ENCODE measurements at regions not wholly inside any gene's neighbourhood (a gene's known extent, or its start where the extent isn't known, plus 50 kb on each side); places are given as distances from the start of the nearest gene placed in this dataset.

GRCh38 chr2:18083806-18084205 is 205.3 kb downstream of the KCNS3 start:
- TF ChIP-seq ZFP3 (CRISPR knock-in tag; IDR thresholded peaks at IDR 0.05) (no peak), ZNF8 (CRISPR knock-in tag; IDR thresholded peaks at IDR 0.05) (no peak), ZFP30 (CRISPR knock-in tag; IDR thresholded peaks at IDR 0.05) (no peak)
- ATAC-seq = no peak

DNA sequence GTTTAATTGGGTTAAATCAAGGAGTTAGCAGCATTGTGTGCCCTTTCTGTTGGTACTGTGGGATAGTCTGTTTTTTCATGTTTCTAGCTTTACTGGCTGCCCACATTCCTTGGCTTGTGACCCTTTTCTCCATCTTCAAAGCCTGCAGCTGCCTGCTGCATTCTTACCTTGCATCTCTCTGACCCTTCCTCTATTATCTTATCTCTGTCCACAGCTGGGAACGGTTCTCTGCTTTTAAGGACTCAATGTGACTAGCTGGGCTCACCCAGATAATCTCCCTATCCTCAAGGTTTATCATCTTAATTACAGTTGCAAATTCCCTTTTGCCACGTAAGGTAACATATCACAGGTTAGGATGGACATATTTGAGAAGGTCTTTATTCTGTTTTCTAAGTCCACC is 199.7 kb downstream of the KCNS3 start:
- ATAC-seq = no peak
- no peak for TF ChIP-seq ZNF70 (CRISPR knock-in tag; IDR thresholded peaks at IDR 0.05)
- TF ChIP-seq SNAI2 (CRISPR knock-in tag; IDR thresholded peaks at IDR 0.05) = no peak
- no peak for TF ChIP-seq ZNF565 (CRISPR knock-in tag; conservative IDR thresholded peaks at IDR 0.05; ENCODE audit: low read depth)
- no peak for TF ChIP-seq RARB (CRISPR knock-in tag; IDR thresholded peaks at IDR 0.05)

- no peak for TF ChIP-seq TCF4 (CRISPR knock-in tag; IDR thresholded peaks at IDR 0.05; ENCODE audit: borderline replicate concordance)
- no peak for TF ChIP-seq OSR1 (CRISPR knock-in tag; IDR thresholded peaks at IDR 0.05)
- no peak for TF ChIP-seq ZFP3 (CRISPR knock-in tag; IDR thresholded peaks at IDR 0.05)
- TF ChIP-seq ZNF8 (CRISPR knock-in tag; IDR thresholded peaks at IDR 0.05) = no peak
- TF ChIP-seq TOX (CRISPR knock-in tag; IDR thresholded peaks at IDR 0.05; ENCODE audit: borderline replicate concordance) = no peak
- TF ChIP-seq ZNF565 (CRISPR knock-in tag; conservative IDR thresholded peaks at IDR 0.05; ENCODE audit: low read depth) = no peak
- no peak for TF ChIP-seq ZFP30 (CRISPR knock-in tag; IDR thresholded peaks at IDR 0.05)
- no peak for TF ChIP-seq TSHZ2 (CRISPR knock-in tag; IDR thresholded peaks at IDR 0.05)
- no peak for TF ChIP-seq GLIS3 (CRISPR knock-in tag; IDR thresholded peaks at IDR 0.05)
- no peak for TF ChIP-seq RARB (CRISPR knock-in tag; IDR thresholded peaks at IDR 0.05)
- TF ChIP-seq SNAI2 (CRISPR knock-in tag; IDR thresholded peaks at IDR 0.05) = no peak
- TF ChIP-seq, protein P1, sequence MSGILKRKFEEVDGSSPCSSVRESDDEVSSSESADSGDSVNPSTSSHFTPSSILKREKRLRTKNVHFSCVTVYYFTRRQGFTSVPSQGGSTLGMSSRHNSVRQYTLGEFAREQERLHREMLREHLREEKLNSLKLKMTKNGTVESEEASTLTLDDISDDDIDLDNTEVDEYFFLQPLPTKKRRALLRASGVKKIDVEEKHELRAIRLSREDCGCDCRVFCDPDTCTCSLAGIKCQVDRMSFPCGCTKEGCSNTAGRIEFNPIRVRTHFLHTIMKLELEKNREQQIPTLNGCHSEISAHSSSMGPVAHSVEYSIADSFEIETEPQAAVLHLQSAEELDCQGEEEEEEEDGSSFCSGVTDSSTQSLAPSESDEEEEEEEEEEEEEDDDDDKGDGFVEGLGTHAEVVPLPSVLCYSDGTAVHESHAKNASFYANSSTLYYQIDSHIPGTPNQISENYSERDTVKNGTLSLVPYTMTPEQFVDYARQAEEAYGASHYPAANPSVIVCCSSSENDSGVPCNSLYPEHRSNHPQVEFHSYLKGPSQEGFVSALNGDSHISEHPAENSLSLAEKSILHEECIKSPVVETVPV (CRISPR knock-in tag; IDR thresholded peaks at IDR 0.05) = no peak
- no peak for ATAC-seq
Measured at GRCh38 chr2:18077704-18078103, 199.2 kb downstream of the KCNS3 start.

DNA sequence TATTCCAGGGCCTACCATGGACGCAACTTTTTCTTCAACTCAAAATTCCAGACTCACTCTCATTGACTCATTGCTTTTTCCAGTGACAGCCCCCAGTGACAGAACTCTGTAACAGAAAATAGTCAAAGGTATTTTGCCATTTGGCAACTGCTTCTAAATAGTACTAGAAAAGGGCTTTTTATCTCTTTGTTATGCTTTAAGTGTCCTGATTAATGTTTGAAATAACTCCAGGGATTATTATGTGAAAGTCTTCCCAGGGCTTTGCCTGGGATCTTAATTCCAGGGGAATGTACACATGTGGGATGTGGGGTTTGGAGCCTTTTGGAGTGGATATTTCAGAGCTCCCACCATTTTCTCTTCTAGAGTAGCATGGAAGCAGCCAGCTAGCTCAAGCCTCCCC is 198.8 kb downstream of the KCNS3 start:
- no peak for TF ChIP-seq ZNF70 (CRISPR knock-in tag; IDR thresholded peaks at IDR 0.05)
- TF ChIP-seq ISL1 (CRISPR knock-in tag; IDR thresholded peaks at IDR 0.05) = no peak
- no peak for TF ChIP-seq ZFP3 (CRISPR knock-in tag; IDR thresholded peaks at IDR 0.05)
- TF ChIP-seq CSDC2 (CRISPR knock-in tag; IDR thresholded peaks at IDR 0.05) = no peak
- TF ChIP-seq, protein P2, sequence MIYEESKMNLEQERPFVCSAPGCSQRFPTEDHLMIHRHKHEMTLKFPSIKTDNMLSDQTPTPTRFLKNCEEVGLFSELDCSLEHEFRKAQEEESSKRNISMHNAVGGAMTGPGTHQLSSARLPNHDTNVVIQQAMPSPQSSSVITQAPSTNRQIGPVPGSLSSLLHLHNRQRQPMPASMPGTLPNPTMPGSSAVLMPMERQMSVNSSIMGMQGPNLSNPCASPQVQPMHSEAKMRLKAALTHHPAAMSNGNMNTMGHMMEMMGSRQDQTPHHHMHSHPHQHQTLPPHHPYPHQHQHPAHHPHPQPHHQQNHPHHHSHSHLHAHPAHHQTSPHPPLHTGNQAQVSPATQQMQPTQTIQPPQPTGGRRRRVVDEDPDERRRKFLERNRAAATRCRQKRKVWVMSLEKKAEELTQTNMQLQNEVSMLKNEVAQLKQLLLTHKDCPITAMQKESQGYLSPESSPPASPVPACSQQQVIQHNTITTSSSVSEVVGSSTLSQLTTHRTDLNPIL (CRISPR knock-in tag; IDR thresholded peaks at IDR 0.05; ENCODE audit: low read depth) = no peak
- no peak for TF ChIP-seq TCF4 (CRISPR knock-in tag; IDR thresholded peaks at IDR 0.05; ENCODE audit: borderline replicate concordance)
- TF ChIP-seq, protein P3, sequence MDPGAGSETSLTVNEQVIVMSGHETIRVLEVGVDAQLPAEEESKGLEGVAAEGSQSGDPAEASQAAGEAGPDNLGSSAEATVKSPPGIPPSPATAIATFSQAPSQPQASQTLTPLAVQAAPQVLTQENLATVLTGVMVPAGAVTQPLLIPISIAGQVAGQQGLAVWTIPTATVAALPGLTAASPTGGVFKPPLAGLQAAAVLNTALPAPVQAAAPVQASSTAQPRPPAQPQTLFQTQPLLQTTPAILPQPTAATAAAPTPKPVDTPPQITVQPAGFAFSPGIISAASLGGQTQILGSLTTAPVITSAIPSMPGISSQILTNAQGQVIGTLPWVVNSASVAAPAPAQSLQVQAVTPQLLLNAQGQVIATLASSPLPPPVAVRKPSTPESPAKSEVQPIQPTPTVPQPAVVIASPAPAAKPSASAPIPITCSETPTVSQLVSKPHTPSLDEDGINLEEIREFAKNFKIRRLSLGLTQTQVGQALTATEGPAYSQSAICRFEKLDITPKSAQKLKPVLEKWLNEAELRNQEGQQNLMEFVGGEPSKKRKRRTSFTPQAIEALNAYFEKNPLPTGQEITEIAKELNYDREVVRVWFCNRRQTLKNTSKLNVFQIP (CRISPR knock-in tag; IDR thresholded peaks at IDR 0.05; ENCODE audit: borderline replicate concordance, low read depth) = no peak
- no peak for TF ChIP-seq ZNF565 (CRISPR knock-in tag; conservative IDR thresholded peaks at IDR 0.05; ENCODE audit: low read depth)
- TF ChIP-seq SNAI2 (CRISPR knock-in tag; IDR thresholded peaks at IDR 0.05) = no peak
- ATAC-seq = no peak

GRCh38 chr2:18074476-18074875 is 196.0 kb downstream of the KCNS3 start:
- no peak for TF ChIP-seq ARNTL (CRISPR knock-in tag; IDR thresholded peaks at IDR 0.05; ENCODE audit: borderline replicate concordance, low read depth)
- ATAC-seq = no peak

- TF ChIP-seq, protein P2 (CRISPR knock-in tag; IDR thresholded peaks at IDR 0.05; ENCODE audit: low read depth) = no peak
- TF ChIP-seq TOX (CRISPR knock-in tag; IDR thresholded peaks at IDR 0.05; ENCODE audit: borderline replicate concordance) = no peak
- ATAC-seq = no peak
Measured at GRCh38 chr2:18073601-18074000, 195.1 kb downstream of the KCNS3 start.
